ENCODE measurements at regions not wholly inside any gene's neighbourhood (a gene's known extent, or its start where the extent isn't known, plus 50 kb on each side); places are given as distances from the start of the nearest gene placed in this dataset.
"Not testable (repeated sequence)": the region's sequence is repeated elsewhere in the genome, so short reads cannot be mapped to it uniquely, and the experiment has no call there.

GRCh38 chr4:45043911-45044310 is 317.6 kb upstream of the GNPDA2 start:
- no peak for DNase-seq

DNA sequence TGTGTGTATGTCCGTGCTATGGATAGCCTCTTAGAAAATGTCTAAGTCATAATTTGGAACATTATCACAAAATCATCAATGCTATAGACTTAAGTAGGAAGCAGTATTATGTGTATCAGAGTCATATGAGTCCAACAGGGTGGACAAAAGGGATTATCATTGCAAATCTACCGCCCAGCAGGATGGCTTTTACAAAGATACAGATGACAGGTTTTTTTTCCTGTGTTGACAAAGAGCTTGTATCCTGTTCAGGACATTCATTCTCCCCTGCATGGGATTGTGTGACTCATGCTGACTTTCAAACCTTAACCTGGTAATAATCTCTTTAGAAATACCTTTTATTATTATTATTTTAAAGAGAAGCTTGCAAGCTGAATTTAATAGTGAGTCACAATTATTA is 310.3 kb upstream of the GNPDA2 start:
- no peak for DNase-seq

DNA sequence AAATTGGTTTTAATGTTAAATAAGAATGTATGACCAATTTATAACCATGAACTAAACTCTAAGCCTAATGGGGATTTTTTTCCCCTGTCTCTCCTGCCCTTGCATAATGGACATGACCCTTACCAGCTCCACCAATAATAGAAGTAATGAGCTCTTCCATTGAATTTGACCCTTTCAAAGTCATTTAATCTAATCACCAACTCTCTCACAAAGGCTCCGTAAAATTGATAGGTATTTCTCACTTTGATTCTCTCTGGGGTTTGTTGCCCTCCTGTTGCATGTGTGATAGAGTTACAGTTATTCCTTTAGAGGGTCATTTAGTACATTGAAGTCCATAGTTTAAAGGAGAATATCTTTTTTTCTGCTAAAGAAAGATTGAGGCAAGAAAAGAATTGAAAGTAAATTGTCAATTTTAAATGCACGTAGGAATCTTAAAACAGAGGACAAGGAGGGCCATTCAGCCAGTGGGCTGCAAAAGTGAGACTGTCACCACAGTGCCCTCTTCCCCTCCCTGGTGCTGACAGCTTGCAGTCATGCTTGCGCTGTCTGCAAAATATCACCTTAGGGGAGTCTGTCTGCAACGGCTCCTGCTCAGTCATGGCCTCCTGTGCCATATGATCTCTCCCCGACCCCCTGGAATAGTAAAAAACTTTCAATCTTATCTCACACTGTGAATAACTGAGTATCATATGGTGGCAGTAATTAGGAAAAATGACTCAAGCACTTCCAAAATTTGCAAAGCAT is 307.5 kb upstream of the GNPDA2 start:
- DNase-seq = no peak

DNA sequence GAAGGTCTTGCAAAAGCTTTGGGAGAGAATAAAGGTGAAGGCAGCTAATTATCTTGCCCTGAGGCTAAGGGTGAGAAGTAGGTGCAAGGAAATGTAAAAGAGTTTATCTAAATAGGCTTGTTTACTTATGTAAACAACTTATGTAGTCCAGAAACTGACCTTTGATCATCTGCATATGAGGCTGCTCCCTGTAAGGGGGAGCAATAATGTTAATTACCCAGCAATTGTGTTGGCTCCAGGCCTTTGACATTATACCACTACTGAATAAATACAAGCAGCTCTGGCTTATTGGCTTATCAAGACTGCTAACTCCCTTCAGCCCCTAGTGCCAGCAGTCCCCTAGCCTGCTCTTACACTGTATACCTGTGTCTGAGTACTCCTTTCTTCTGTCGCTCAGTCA is 303.7 kb upstream of the GNPDA2 start:
- DNase-seq = no peak

- DNase-seq = no peak
Observed at GRCh38 chr4:45007508-45007907, 281.2 kb upstream of the GNPDA2 start.

DNA sequence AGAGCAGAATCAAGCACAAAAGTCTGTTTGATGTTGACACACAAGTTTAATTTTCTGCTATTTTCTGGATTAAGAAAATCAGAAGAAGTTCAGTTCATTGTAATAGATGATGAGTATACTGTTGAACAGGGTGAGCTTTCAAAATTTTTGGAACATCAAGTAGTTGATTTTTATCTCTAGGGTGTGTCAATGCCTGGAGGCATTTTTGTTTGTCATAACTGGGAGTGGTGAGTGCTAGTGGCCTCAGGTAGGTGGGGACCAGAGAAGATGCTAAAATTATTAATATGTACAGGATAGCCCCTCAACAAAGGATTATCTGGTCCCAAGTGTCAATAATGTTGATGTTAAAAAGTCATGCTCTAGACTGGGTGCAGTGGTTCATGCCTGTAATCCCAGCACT is 279.7 kb upstream of the GNPDA2 start:
- no peak for DNase-seq

DNA sequence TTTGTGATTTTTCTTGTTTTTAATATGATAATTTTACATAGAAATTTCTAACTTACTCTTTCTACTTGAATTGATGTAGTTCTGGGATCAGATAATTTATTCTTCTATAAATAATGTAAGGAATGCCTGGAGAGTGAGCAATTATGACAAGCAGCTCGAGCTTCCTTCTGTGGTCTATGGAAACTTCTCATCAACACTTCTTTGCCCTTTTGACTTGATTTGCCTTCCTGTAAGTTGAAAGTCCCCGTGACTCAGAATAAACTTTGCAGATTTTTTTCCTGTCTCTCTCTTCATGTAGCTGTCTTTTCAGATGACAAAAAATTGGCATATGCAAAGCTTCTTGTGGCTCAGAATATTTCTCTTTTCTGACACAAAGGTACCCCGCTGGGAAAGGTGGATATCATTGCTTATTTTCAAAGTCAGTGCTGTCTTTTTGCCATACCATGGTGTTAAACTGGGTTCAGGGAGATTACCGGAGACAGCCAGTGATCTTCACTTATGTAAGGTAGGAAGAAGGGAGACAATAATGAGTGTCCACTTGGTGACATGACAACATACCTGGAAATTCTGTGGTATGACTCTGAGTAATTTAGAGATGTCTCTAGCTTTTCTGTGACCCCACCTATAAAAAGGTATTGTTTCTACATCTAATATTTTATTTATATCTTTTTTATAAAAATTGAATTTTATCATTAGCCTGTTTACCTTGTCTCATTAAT is 278.6 kb upstream of the GNPDA2 start:
- no peak for DNase-seq

GRCh38 chr4:45004326-45004725 is 278.0 kb upstream of the GNPDA2 start:
- DNase-seq = no peak

- DNase-seq = no peak
Observed at GRCh38 chr4:44996276-44996845, 270.0 kb upstream of the GNPDA2 start.

GRCh38 chr4:44988011-44988410 is 261.7 kb upstream of the GNPDA2 start:
- no peak for DNase-seq

DNA sequence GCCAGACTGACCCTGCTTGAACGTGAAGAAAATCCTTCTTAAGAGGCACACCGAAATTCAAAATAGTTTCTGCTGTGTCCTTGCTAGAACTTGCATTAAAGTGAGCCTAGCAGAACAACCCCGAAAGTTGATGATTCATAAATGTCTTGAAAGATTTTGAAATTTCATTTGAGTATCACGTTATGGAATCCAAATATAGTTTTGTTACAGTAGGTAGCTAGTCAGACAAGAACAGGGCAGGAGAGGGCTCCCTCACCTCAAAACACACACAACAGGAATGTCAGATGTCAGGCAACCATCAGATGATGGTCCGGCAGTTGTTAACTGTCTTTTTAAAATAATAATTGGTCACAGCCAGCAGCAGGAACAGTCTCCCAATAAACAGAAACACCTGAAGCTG is 259.6 kb upstream of the GNPDA2 start:
- no peak for DNase-seq

DNA sequence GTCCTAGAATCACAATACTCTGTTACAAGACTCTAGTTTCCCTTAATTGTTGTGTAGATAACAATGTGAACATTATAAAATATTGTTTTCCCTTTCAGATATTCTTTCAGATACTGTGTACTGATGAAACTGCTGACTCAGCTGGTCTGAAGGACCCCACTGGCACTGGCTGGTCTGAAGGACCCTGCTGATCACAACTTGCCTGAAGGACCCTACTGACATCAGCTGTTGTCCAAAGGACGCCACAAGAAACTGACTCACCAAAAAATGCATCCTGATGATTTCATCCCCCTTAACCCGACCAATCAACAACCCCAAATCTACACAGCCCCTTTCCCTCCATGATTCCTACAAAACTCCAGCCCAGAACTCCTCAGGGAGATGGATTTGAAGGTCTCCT is 258.8 kb upstream of the GNPDA2 start:
- DNase-seq = no peak

GRCh38 chr4:44984083-44984482 is 257.7 kb upstream of the GNPDA2 start:
- no peak for DNase-seq

DNA sequence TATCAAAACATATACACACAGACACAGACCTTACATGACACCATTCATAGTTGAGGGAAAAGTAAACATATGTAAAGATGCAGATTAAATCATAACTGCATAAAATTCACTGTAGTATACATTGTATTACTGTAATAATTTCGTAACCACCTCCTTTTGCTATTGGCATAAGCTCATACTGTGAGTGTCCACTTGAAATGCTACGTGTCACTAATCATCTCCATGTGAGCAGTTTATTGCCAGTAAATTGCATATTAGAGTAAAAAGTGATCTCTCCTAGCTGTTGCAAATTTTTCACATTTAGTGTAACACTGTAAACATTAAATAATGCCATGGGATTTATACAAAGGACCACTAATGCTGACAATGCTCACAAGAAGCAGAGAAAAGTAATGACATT is 256.7 kb upstream of the GNPDA2 start:
- DNase-seq = peak; percentile 21

GRCh38 chr4:44978020-44978419 is 251.7 kb upstream of the GNPDA2 start:
- DNase-seq = no peak

GRCh38 chr4:44965435-44966095 is 239.2 kb upstream of the GNPDA2 start:
- DNase-seq = no peak

- DNase-seq = not testable (repeated sequence)
Observed at GRCh38 chr4:44964086-44964485, 237.7 kb upstream of the GNPDA2 start.

DNA sequence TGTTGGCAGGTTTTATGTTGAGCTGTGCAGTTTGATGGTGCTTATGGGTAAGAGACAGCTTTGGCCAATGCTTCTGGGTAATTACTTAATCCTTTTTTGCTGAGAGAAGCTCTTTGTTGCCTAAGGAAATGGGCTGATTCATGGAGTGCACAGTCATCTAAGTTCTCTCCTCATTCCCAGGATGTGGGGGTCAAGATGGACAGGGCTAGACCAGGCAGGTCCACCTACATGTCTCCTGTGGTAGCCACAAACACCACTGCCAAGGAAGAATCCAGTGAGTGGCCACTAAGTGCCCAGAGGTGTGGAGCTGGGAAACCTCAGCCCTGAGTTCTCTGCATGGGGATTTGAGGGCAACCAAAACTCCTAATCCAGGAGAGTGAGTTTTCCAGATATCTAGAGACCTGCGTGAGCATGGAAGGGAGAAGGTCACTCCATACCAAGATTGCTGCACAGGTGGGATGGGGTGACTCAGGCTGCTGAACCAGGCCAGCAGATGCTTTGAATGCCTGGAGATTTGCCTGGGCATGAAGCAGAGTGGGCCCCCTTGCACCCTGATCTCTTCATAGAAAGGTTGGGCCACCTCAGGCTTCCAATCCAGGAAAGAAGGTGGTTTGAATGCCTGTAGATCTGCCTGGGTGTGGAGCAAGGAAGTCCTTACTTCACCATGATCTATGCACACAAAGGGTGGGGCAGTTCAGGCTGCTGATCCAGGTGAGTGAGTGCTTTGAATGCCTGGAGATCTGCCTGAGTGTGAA is 234.8 kb upstream of the GNPDA2 start:
- DNase-seq = no peak

DNA sequence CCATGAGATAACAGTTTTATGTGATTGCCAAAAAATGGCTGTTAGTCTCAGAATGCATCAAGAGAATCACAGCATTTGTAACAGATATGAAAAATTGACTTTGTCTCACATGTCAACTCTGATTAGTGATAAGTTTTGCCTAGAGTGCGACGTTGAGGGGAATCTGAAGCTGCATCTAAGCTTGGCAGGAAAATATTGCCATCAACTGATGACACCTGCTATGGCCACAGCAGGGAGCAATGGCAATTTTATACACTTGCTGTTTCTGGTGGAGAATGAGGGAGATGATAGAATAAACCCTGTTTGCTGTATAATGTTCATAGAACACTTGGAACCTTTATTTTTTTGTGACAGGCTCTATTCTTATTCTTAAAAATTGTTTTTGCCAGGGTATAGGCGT is 205.4 kb upstream of the GNPDA2 start:
- no peak for DNase-seq

DNA sequence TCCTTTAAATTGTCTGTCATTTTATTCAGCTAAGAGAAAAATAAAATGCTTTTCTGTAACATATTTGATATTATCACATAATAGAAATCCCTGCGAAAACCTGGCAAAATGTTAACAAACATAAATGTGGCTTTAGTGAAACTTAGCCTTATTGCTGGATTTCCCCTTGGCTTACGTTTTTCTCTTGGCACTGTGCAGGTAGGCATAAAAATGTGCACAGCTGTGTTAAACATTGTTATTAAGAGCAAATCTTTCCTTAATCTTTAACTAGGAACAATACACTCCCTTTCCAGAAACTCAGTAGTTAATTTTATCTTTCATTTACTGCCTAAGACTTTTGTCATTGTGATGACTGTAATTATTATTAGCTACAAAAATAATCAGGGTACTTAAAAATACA is 202.4 kb upstream of the GNPDA2 start:
- no peak for DNase-seq

- DNase-seq = peak; percentile 23
Observed at GRCh38 chr4:44927399-44928380, 201.3 kb upstream of the GNPDA2 start.

DNA sequence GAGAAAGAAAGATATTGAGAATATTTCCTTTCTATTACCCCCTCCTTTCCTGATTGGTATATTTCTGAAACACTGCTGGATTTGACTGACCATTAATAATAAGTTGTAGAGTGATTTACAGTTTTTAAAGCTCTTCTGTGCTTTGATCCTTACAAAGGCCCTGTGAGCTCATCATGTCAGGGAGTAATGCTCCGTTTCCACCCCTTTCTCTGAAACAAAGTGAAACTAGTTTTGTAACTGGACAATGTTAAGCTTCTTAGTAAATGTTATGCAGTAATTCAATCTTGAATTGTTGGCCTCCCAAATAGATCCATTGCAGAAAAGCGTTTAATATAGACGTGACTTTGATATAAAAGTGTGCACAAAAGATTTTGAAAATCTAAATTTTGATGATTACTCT is 190.1 kb upstream of the GNPDA2 start:
- DNase-seq = no peak
